Ishikawa (cell line): ENCODE measurements at regions not wholly inside any gene's neighbourhood (a gene's known extent, or its start where the extent isn't known, plus 50 kb on each side); places are given as distances from the start of the nearest gene placed in this dataset.

Experiments used
- CEBPB ChIP-seq: IDR thresholded peaks from 2 replicates; pipeline ENCODE4 v1.6.1; 2012
- CREB1 ChIP-seq: IDR thresholded peaks from 2 replicates; pipeline ENCODE4 v1.6.1; 2012; ENCODE audit warnings: low read depth
- EGR1 ChIP-seq: IDR thresholded peaks from 2 replicates; pipeline ENCODE4 v1.6.1; 2012
- EP300 ChIP-seq: IDR thresholded peaks from 2 replicates; pipeline ENCODE4 v1.6.1; 2012; ENCODE audit warnings: borderline replicate concordance
- FOXM1 ChIP-seq: IDR thresholded peaks from 2 replicates; pipeline ENCODE4 v1.6.1; 2012; ENCODE audit warnings: low read depth, borderline replicate concordance
- NFIC ChIP-seq: IDR thresholded peaks from 2 replicates; pipeline ENCODE4 v1.6.1; 2012
- RAD21 ChIP-seq: IDR thresholded peaks from 2 replicates; pipeline ENCODE4 v1.6.1; 2012; ENCODE audit warnings: low read depth
- TAF1 ChIP-seq: IDR thresholded peaks from 2 replicates; pipeline ENCODE4 v1.6.1; 2012; ENCODE audit warnings: low read depth, mild to moderate bottlenecking
- TCF12 ChIP-seq: IDR thresholded peaks from 2 replicates; pipeline ENCODE4 v1.6.1; 2012; ENCODE audit warnings: low read depth
- TEAD4 ChIP-seq: IDR thresholded peaks from 2 replicates; pipeline ENCODE4 v1.6.1; 2012
- YY1 ChIP-seq: IDR thresholded peaks from 2 replicates; pipeline ENCODE4 v1.6.1; 2012; ENCODE audit warnings: low read depth
- ZBTB7A ChIP-seq: IDR thresholded peaks from 2 replicates; pipeline ENCODE4 v1.6.1; 2012; ENCODE audit warnings: low read depth
- TF ChIP-seq, protein P1 (sequence below): IDR thresholded peaks from 2 replicates; pipeline ENCODE4 v1.6.1; 2012; ENCODE audit warnings: low read depth, mild to moderate bottlenecking
- TF ChIP-seq, protein P2 (sequence below): IDR thresholded peaks from 2 replicates; pipeline ENCODE4 v1.6.1; 2012
- TF ChIP-seq, protein P3 (sequence below): IDR thresholded peaks from 2 replicates; pipeline ENCODE4 v1.6.1; 2012

DNA sequence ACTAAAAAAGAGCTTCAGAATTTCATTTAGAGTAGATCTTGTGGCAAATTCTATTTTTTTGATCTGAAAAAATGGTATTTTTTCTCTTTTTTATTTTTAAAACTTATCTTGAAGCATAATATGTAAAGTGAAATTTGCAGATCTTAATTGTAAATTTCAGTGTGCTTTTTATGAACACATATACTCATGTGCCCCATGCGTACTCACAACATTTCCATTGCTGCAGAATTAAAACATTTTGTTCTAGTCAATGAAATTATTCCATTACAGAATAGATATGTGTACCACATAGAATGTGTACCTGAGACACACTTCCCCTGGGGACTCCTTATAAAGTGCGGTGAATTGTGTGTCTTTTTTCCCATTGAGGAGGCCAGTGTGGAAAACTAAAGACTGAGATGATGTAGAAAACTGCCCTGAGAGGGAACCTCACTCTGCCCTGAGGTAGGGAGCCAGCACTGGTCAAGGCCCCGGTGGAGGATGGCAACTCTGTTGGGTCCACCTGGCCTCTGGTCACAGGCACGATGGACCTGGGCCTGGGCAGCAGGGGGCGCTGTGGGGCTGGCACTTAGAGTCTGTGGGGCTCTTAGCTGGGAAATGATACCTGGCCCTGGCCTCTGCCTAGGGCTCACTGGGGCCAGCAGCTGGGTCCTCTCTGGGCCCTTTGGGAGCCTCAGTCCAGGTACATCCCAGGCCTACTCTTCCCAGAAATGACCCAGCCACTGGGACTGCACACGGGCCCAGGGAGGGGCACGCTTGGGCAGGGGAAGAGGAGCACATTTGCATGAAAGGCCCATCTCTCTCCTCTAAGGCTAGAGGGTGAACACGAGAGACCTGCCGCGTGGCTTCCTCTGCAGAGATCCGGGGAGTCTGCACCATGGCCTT, 77.9 kb upstream of the TOP3B start:
- TF ChIP-seq RAD21 (peak; percentile 66), ZBTB7A (no peak), CEBPB (no peak)

DNA sequence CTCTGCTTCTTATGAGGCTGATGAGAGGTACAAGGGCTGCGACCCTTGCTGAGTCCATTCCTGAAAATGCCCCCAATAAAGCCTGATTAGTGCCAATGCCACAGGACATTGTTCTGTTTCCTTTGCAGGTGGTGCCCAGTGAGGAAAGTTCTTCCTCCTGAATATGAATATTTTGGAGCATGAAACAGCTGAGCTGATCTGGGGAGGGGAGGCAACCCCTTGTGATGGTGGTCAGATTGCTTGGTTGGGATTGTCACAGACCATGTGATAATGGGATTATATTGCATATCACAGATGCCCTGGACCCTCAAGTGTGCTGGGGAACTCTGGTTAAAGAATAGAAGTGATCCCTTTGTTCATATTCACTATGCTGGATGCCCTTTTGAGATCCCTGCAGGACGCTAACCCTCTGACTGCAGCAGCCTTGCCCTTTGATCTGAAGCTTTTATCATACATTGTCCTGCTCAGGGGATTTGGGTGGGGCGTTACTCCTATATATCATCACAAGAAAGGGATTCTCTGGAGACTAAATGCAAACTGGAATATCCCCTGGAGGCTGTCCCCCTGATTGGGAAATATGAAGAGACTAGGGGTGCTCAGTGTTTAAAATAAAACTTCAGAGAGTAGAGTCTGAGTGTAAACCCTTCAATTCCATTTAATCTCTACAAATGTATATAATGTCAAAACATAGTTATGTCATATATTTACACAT, 76.9 kb upstream of the TOP3B start:
- TF ChIP-seq CREB1 (no peak), EP300 (no peak), ZBTB7A (no peak), YY1 (no peak), TAF1 (no peak), TCF12 (no peak), NFIC (no peak), CEBPB (no peak), TEAD4 (no peak), RAD21 (no peak), FOXM1 (no peak), EGR1 (no peak)
- TF ChIP-seq, protein P1, sequence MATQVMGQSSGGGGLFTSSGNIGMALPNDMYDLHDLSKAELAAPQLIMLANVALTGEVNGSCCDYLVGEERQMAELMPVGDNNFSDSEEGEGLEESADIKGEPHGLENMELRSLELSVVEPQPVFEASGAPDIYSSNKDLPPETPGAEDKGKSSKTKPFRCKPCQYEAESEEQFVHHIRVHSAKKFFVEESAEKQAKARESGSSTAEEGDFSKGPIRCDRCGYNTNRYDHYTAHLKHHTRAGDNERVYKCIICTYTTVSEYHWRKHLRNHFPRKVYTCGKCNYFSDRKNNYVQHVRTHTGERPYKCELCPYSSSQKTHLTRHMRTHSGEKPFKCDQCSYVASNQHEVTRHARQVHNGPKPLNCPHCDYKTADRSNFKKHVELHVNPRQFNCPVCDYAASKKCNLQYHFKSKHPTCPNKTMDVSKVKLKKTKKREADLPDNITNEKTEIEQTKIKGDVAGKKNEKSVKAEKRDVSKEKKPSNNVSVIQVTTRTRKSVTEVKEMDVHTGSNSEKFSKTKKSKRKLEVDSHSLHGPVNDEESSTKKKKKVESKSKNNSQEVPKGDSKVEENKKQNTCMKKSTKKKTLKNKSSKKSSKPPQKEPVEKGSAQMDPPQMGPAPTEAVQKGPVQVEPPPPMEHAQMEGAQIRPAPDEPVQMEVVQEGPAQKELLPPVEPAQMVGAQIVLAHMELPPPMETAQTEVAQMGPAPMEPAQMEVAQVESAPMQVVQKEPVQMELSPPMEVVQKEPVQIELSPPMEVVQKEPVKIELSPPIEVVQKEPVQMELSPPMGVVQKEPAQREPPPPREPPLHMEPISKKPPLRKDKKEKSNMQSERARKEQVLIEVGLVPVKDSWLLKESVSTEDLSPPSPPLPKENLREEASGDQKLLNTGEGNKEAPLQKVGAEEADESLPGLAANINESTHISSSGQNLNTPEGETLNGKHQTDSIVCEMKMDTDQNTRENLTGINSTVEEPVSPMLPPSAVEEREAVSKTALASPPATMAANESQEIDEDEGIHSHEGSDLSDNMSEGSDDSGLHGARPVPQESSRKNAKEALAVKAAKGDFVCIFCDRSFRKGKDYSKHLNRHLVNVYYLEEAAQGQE = no peak
- TF ChIP-seq, protein P2, sequence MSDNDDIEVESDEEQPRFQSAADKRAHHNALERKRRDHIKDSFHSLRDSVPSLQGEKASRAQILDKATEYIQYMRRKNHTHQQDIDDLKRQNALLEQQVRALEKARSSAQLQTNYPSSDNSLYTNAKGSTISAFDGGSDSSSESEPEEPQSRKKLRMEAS = no peak
- TF ChIP-seq, protein P3, sequence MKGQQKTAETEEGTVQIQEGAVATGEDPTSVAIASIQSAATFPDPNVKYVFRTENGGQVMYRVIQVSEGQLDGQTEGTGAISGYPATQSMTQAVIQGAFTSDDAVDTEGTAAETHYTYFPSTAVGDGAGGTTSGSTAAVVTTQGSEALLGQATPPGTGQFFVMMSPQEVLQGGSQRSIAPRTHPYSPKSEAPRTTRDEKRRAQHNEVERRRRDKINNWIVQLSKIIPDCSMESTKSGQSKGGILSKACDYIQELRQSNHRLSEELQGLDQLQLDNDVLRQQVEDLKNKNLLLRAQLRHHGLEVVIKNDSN = no peak

DNA sequence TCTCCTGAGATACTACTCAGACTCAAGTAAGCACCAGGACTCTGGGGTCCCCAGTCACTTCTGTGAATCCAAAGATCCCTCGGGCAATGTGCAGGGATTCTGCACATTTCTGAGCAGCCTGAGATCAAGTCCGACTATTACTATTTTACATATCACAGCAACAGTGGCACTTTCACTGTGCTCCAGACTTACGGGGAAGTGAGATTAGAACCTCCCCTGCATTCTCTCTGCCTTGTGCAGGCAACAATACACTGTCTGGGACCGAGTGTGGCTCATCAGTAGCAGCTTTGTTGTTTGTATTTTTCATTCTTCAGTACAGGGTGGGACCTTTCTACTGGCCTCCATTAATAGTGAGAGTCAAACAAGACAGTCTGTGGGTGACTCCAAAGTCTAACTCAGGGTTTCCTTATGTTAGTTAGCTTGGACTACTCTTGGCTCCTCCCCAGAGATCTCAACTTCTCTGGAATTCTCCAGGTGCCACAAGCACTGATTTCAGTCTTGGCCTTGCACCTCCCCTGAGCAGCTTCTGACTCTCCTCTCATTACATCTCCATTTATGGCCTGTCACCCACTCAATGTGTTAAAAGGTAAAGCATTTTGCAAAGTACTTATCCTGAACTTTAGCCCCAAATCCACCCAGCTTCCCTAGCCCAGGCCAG, 76.2 kb upstream of the TOP3B start:
- no peak for TF ChIP-seq FOXM1

DNA sequence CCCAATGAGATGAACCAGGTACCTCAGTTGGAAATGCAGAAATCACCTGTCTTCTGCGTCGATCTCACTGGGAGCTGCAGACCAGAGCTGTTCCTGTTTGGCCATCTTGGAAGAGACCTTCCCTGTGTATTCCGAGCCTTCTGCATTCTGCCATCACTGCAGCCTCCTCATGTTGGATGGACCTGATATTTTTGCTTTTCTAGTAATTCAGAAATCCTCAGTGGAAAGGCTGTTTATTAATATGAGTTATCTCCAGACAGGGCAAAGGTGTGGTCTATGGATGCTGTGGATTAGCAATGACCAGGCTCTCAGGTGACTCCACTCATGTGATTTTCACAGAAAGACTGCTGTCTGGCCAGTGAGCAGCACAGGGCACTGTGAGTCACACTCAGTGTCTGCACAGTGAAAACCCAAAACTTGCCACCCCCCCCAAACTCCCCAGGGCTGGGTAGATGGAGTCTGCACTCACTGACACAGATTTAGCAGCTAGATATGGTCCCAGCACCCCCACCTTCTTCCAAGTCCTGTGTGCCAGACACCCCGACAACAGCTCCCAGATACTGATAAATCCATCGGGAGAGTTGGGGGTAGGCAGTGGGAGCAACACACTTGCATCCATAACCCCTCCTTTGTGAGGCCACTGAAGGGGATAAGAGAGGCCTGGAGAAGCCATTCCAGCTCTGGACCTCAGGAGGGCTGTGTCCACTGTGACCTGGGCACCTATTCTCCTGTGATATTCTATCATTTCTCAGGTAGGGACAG, 75.2 kb upstream of the TOP3B start:
- TF ChIP-seq TEAD4 (no peak), TAF1 (no peak), TCF12 (no peak)

DNA sequence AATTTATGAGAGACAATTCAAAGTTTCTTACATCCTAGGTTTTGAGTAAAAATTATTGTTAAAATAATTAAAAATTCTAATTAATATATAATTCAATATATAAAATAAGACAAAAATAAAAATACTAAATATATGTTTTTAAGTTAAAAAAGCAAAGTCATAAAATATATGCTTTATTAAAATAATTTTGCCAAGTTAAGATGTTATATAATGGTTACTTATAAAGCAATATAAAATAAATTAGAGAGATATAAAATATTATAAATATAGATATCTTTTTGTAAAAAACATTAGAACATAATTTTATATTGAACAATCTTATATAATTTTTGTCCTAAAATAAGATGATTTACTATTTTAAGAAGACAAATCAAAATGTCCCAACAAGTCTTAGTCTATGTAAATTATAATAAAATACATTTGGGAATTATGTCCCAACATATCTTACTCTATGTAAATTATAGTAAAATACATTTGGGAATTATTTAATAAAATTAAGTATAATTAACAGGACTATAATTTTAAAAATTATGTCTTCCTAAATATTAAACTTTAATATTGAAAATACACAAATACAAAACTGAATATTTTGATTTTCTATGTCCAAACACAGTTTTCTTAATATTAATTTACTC, 67.7 kb upstream of the TOP3B start:
- no peak for TF ChIP-seq CEBPB
- TF ChIP-seq RAD21 = no peak
- TF ChIP-seq YY1 = no peak
- TF ChIP-seq, protein P3 = no peak
- TF ChIP-seq, protein P2 = no peak
- no peak for TF ChIP-seq NFIC
- no peak for TF ChIP-seq TAF1
- no peak for TF ChIP-seq FOXM1
- TF ChIP-seq TCF12 = no peak
- no peak for TF ChIP-seq EP300
- TF ChIP-seq, protein P1 = no peak
- no peak for TF ChIP-seq TEAD4
- TF ChIP-seq CREB1 = no peak
- TF ChIP-seq EGR1 = no peak
- no peak for TF ChIP-seq ZBTB7A
